OCI-LY7 (cell line): ENCODE measurements at regions not wholly inside any gene's neighbourhood (a gene's known extent, or its start where the extent isn't known, plus 50 kb on each side); places are given as distances from the start of the nearest gene placed in this dataset.

Experiments
- BruUV-seq: library from RNA; stranded (reverse); fragments of 400-500 nt; replicated peaks from 2 replicates; lab custom pipeline; 2021; lab: Mats Ljungman, UMichigan
- CTCF ChIA-PET: fragments of 300-600 bp; sonication (Branson Sonifier 250); formaldehyde crosslinking; loops from one replicate; lab custom pipeline; 2022; ENCODE audit warnings: antibody characterized with exemption; ENCODE audit not compliant: unreplicated experiment; lab: Charles Lee
- POLR2A ChIA-PET: fragments of 300-600 bp; sonication (Branson Sonifier 250); formaldehyde crosslinking; loops from one replicate; lab custom pipeline; 2022; ENCODE audit warnings: antibody characterized with exemption; lab: Charles Lee
- DNase-seq: peaks from one replicate; pipeline ENCODE4 v3.0.0-alpha.2; 2015; ENCODE audit warnings: low spot score
- H2AFZ ChIP-seq: fragments of 200-600 bp; sonication (generic), shearing (Covaris generic); 2 replicates; pipeline ENCODE4 v1.6.1; 2014; ENCODE audit warnings: mild to moderate bottlenecking, antibody characterized with exemption, low read length, moderate library complexity
- H3K27ac ChIP-seq: fragments of 200-600 bp; sonication (generic); 2 replicates; pipeline ENCODE4 v1.5.1; 2014; ENCODE audit warnings: mixed run types, low read depth, mild to moderate bottlenecking, moderate library complexity, low read length, inconsistent platforms; ENCODE audit not compliant: poor library complexity, severe bottlenecking
- H3K36me3 ChIP-seq: fragments of 200-600 bp; sonication (generic); 2 replicates; pipeline ENCODE4 v1.6.1; 2014; ENCODE audit warnings: mild to moderate bottlenecking, antibody characterized with exemption, low read length, moderate library complexity, mixed read lengths; ENCODE audit not compliant: insufficient read depth
- H3K4me1 ChIP-seq: fragments of 200-600 bp; sonication (generic); 2 replicates; pipeline ENCODE4 v1.5.1; 2014; ENCODE audit warnings: mild to moderate bottlenecking, low read length; ENCODE audit not compliant: insufficient read depth, poor library complexity, severe bottlenecking
- H3K4me2 ChIP-seq: fragments of 200-600 bp; sonication (generic); 2 replicates; pipeline ENCODE4 v1.6.1; 2014; ENCODE audit warnings: mild to moderate bottlenecking, low read length
- H3K4me3 ChIP-seq: fragments of 200-600 bp; sonication (generic); 2 replicates; pipeline ENCODE4 v1.5.1; 2014; ENCODE audit warnings: mild to moderate bottlenecking, low read depth, low read length; ENCODE audit not compliant: poor library complexity, severe bottlenecking
- H3K79me2 ChIP-seq: fragments of 200-600 bp; sonication (generic); 2 replicates; pipeline ENCODE4 v1.6.1; 2016; ENCODE audit warnings: low read depth, mild to moderate bottlenecking, low read length, moderate library complexity, mixed read lengths; ENCODE audit not compliant: insufficient read depth
- H3K9me2 ChIP-seq: fragments of 200-600 bp; sonication (generic); 2 replicates; pipeline ENCODE4 v1.6.1; 2016; ENCODE audit warnings: mild to moderate bottlenecking, low read length, mixed read lengths; ENCODE audit not compliant: insufficient read depth
- H3K9me3 ChIP-seq: fragments of 200-600 bp; sonication (generic); 2 replicates; pipeline ENCODE4 v1.6.1; 2014; ENCODE audit warnings: mild to moderate bottlenecking, mixed run types, low read length, mixed read lengths
- H4K20me1 ChIP-seq: fragments of 200-600 bp; sonication (generic); 2 replicates; pipeline ENCODE4 v1.6.1; 2014; ENCODE audit warnings: mild to moderate bottlenecking, antibody characterized with exemption, low read length, moderate library complexity, mixed read lengths; ENCODE audit not compliant: insufficient read depth
- EZH2phosphoT487 ChIP-seq: fragments of 200-600 bp; sonication (generic); IDR thresholded peaks from 2 replicates; pipeline ENCODE4 v1.6.1; 2018; ENCODE audit warnings: low read depth, borderline replicate concordance, mild to moderate bottlenecking, mixed run types, antibody characterized with exemption, low read length, moderate library complexity, mixed read lengths
- intact Hi-C: fragments of 100-400 bp; cut with micrococcal nuclease; formaldehyde crosslinking; loops from one replicate; pipeline ENCODE4 v1.10.0; 2022; ENCODE audit not compliant: unreplicated experiment
- TF ChIP-seq, protein P1 (sequence below): fragments of 200-600 bp; sonication (generic); conservative IDR thresholded peaks from 2 replicates; pipeline ENCODE4 v1.5.1; 2014; ENCODE audit warnings: mild to moderate bottlenecking, antibody characterized with exemption, low read length, moderate library complexity, mixed read lengths

- H3K27ac ChIP-seq: no peak overlapping the region
- intact Hi-C loops: no loop called here
- ChIA-PET POLR2A (no interaction called here), CTCF (no interaction called here)
- no peaks in the 10 kb centered on the region for H3K79me2 ChIP-seq
- H3K9me3 ChIP-seq: no peaks in the 10 kb centered on the region
- no peaks in the 10 kb centered on the region for H3K36me3 ChIP-seq
- TF ChIP-seq EZH2phosphoT487: no peak
- TF ChIP-seq, protein P1, sequence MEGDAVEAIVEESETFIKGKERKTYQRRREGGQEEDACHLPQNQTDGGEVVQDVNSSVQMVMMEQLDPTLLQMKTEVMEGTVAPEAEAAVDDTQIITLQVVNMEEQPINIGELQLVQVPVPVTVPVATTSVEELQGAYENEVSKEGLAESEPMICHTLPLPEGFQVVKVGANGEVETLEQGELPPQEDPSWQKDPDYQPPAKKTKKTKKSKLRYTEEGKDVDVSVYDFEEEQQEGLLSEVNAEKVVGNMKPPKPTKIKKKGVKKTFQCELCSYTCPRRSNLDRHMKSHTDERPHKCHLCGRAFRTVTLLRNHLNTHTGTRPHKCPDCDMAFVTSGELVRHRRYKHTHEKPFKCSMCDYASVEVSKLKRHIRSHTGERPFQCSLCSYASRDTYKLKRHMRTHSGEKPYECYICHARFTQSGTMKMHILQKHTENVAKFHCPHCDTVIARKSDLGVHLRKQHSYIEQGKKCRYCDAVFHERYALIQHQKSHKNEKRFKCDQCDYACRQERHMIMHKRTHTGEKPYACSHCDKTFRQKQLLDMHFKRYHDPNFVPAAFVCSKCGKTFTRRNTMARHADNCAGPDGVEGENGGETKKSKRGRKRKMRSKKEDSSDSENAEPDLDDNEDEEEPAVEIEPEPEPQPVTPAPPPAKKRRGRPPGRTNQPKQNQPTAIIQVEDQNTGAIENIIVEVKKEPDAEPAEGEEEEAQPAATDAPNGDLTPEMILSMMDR: no peak
- H4K20me1 ChIP-seq: no peaks in the 10 kb centered on the region
- no TSS peak for BruUV-seq
- H3K4me2 ChIP-seq: no peak overlapping the region
- no peaks in the 10 kb centered on the region for H3K9me2 ChIP-seq
- no peak for DNase-seq
- H3K4me1 ChIP-seq: no peaks in the 10 kb centered on the region
- no peak overlapping the region for H2AFZ ChIP-seq
- H3K4me3 ChIP-seq: no peak overlapping the region
Observed at GRCh38 chr6:94651239-94651638, 926.1 kb upstream of the MANEA start.

DNA sequence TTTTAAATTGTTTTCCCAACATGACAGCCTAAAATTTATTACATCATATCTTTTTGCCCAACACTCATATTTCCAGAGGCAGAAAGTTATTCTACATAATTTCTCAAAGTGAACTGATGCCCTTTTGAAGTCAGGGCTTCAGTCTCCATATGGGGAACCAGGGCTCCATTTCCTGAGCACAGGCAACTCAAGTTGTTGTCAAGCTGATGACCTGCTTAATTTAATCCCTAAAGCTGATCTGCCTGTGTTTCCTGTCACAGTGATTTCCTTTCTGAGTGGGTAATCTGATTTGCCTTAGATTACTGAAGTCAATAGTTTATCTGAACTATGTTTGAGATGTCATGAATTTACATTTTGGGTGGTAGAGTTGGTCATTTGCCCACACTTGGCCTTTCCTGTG lies 932.1 kb upstream of the MANEA start:
- Histone ChIP-seq H4K20me1 (no peaks in the 10 kb centered on the region), H3K9me3 (no peaks in the 10 kb centered on the region), H3K36me3 (no peaks in the 10 kb centered on the region), H3K79me2 (no peaks in the 10 kb centered on the region), H3K27ac (no peak overlapping the region), H3K4me1 (no peaks in the 10 kb centered on the region), H3K4me3 (no peak overlapping the region), H2AFZ (no peak overlapping the region), H3K4me2 (no peak overlapping the region), H3K9me2 (no peaks in the 10 kb centered on the region)
- POLR2A ChIA-PET: interaction anchor here (0.6 to 0.9 kb wide), 2 partner anchors 341 to 1058 kb away, joined by 3 read pairs; no protein-coding TSS in a partner anchor
- CTCF ChIA-PET: no interaction called here
- DNase-seq: no peak
- BruUV-seq: no TSS peak
- intact Hi-C loops: no loop called here
- no peak for TF ChIP-seq EZH2phosphoT487
- TF ChIP-seq, protein P1: no peak

DNA sequence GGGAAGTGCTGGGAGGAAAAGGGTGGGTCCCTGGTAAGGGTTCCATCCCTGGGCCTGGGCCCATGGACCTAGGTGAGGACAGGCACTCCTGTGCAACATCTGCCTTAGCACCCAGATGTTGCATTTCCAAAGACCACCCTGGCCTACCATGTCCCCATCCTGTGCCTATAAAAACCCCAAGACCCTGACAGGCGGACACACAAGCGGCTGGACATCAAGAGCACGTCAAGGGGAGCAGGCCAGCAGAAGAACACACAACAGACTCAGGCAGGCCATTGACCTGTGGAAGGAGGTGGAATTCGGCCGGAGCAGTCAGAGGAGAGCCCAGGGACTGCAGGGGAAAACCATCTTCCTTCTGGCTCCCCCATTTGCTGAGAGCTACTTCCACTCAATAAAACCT lies 937.8 kb upstream of the MANEA start:
- Histone ChIP-seq H3K4me3 (no peak overlapping the region), H3K9me2 (no peaks in the 10 kb centered on the region), H3K36me3 (no peaks in the 10 kb centered on the region), H3K4me1 (no peaks in the 10 kb centered on the region), H2AFZ (no peak overlapping the region), H4K20me1 (no peaks in the 10 kb centered on the region), H3K27ac (no peak overlapping the region), H3K79me2 (no peaks in the 10 kb centered on the region), H3K9me3 (no peaks in the 10 kb centered on the region), H3K4me2 (no peak overlapping the region)
- ChIA-PET POLR2A (interaction anchor here (0.7 kb wide), 1 partner anchor 267 kb away, joined by 3 read pairs; no protein-coding TSS in a partner anchor), CTCF (no interaction called here)
- intact Hi-C loops: no loop called here
- DNase-seq: no peak
- no TSS peak for BruUV-seq
- TF ChIP-seq, protein P1: no peak
- no peak for TF ChIP-seq EZH2phosphoT487
